HepG2 (cell line): ENCODE measurements at regions not wholly inside any gene's neighbourhood (a gene's known extent, or its start where the extent isn't known, plus 50 kb on each side); places are given as distances from the start of the nearest gene placed in this dataset.
"Not testable (repeated sequence)": the region's sequence is repeated elsewhere in the genome, so short reads cannot be mapped to it uniquely, and the experiment has no call there.

Experiments used
- BCL6 ChIP-seq: IDR thresholded peaks from 2 replicates; pipeline ENCODE4 v1.6.1; 2016; ENCODE audit warnings: missing genetic modification reagents, missing compliant biosample characterization
- CEBPG ChIP-seq: IDR thresholded peaks from 2 replicates; pipeline ENCODE4 v1.6.1; 2016
- FOSL2 ChIP-seq: sonication (generic); formaldehyde crosslinking; IDR thresholded peaks from 2 replicates; pipeline ENCODE4 v1.4.0; 2020; ENCODE audit warnings: missing genetic modification reagents
- GATAD2A ChIP-seq: IDR thresholded peaks from 2 replicates; pipeline ENCODE4 v1.6.1; 2016
- HDAC2 ChIP-seq: sonication (generic); formaldehyde crosslinking; IDR thresholded peaks from 2 replicates; pipeline ENCODE4 v1.4.0; 2020; ENCODE audit warnings: missing genetic modification reagents
- HNF4A ChIP-seq: sonication (generic); formaldehyde crosslinking; IDR thresholded peaks from 2 replicates; pipeline ENCODE4 v1.4.0; 2020; ENCODE audit warnings: missing genetic modification reagents
- KDM6A ChIP-seq: IDR thresholded peaks from 2 replicates; pipeline ENCODE4 v1.6.1; 2016; ENCODE audit warnings: low read depth
- PHF21A ChIP-seq: sonication (generic); formaldehyde crosslinking; IDR thresholded peaks from 2 replicates; pipeline ENCODE4 v1.5.0; 2020; ENCODE audit warnings: mild to moderate bottlenecking, missing genetic modification reagents
- PITX1 ChIP-seq: sonication (generic); formaldehyde crosslinking; IDR thresholded peaks from 2 replicates; pipeline ENCODE4 v1.5.1; 2020; ENCODE audit warnings: mild to moderate bottlenecking, missing genetic modification reagents
- RARA ChIP-seq: IDR thresholded peaks from 2 replicates; pipeline ENCODE4 v1.6.1; 2016; ENCODE audit warnings: missing genetic modification reagents, missing compliant biosample characterization
- SAP130 ChIP-seq: IDR thresholded peaks from 2 replicates; pipeline ENCODE4 v1.6.1; 2016; ENCODE audit warnings: low read depth
- SOX5 ChIP-seq: IDR thresholded peaks from 2 replicates; pipeline ENCODE4 v1.6.1; 2016; ENCODE audit warnings: borderline replicate concordance
- SOX6 ChIP-seq, 2 experiments: fragments of 450-650 bp in 1 of 2; sonication (generic) in 1 of 2; formaldehyde crosslinking in 1 of 2; IDR thresholded peaks; 2 replicates each; pipeline versions ENCODE4 v1.4.0 to v1.6.1; 2017 to 2020; ENCODE audit warnings: antibody characterized with exemption in 1 of 2, mild to moderate bottlenecking in 1 of 2, missing genetic modification reagents in 1 of 2
- TCF7 ChIP-seq: sonication (generic); IDR thresholded peaks from 2 replicates; pipeline ENCODE4 v1.6.1; 2016; ENCODE audit warnings: antibody characterized with exemption, low read depth
- ZNF644 ChIP-seq: IDR thresholded peaks from 2 replicates; pipeline ENCODE4 v1.6.1; 2016; ENCODE audit warnings: low read depth
- TF ChIP-seq, protein P1 (sequence below): sonication (generic); formaldehyde crosslinking; conservative IDR thresholded peaks from 2 replicates; pipeline ENCODE4 v1.4.0; 2020; ENCODE audit warnings: mild to moderate bottlenecking, missing genetic modification reagents, moderate library complexity
- TF ChIP-seq, protein P2 (sequence below): sonication (generic); IDR thresholded peaks from 2 replicates; pipeline ENCODE4 v1.6.1; 2016; ENCODE audit warnings: low read depth, borderline replicate concordance
- TF ChIP-seq, protein P3 (sequence below): IDR thresholded peaks from 2 replicates; pipeline ENCODE4 v1.4.0; 2020; ENCODE audit warnings: mild to moderate bottlenecking, missing genetic modification reagents
- TF ChIP-seq, protein P4 (sequence below): IDR thresholded peaks from 2 replicates; pipeline ENCODE4 v1.6.1; 2016; ENCODE audit warnings: missing genetic modification reagents, missing compliant biosample characterization

DNA sequence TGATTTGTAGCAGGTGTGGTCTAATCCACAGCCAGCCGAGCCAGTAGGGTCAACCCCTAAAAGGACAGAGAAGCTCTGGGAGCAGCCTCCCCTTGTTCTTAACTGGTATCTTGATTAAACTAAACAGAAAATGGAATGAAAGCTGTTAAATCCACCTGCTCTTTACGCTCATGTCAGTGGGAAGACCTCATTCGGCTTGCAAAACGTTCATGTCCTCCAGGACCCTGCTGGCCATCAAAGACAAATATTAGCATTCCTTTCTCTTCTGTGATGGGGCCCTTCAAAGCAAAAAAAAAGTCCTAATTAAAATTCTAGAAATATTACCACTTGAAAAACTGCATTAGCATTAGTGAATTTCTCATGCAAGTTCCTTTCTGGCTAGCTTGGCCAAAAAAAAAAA lies 355.0 kb downstream of the ANAPC1 start (continued):
- TF ChIP-seq, protein P1, sequence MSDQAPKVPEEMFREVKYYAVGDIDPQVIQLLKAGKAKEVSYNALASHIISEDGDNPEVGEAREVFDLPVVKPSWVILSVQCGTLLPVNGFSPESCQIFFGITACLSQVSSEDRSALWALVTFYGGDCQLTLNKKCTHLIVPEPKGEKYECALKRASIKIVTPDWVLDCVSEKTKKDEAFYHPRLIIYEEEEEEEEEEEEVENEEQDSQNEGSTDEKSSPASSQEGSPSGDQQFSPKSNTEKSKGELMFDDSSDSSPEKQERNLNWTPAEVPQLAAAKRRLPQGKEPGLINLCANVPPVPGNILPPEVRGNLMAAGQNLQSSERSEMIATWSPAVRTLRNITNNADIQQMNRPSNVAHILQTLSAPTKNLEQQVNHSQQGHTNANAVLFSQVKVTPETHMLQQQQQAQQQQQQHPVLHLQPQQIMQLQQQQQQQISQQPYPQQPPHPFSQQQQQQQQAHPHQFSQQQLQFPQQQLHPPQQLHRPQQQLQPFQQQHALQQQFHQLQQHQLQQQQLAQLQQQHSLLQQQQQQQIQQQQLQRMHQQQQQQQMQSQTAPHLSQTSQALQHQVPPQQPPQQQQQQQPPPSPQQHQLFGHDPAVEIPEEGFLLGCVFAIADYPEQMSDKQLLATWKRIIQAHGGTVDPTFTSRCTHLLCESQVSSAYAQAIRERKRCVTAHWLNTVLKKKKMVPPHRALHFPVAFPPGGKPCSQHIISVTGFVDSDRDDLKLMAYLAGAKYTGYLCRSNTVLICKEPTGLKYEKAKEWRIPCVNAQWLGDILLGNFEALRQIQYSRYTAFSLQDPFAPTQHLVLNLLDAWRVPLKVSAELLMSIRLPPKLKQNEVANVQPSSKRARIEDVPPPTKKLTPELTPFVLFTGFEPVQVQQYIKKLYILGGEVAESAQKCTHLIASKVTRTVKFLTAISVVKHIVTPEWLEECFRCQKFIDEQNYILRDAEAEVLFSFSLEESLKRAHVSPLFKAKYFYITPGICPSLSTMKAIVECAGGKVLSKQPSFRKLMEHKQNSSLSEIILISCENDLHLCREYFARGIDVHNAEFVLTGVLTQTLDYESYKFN (CRISPR knock-in tag): peak; percentile 54
- TF ChIP-seq PHF21A: 0 out of 2 replicates have a peak, but pooled peaks have one; percentile 19
- TF ChIP-seq, protein P2, sequence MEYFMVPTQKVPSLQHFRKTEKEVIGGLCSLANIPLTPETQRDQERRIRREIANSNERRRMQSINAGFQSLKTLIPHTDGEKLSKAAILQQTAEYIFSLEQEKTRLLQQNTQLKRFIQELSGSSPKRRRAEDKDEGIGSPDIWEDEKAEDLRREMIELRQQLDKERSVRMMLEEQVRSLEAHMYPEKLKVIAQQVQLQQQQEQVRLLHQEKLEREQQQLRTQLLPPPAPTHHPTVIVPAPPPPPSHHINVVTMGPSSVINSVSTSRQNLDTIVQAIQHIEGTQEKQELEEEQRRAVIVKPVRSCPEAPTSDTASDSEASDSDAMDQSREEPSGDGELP: 0 out of 2 replicates have a peak, but pooled peaks have one; percentile 13
- TF ChIP-seq SAP130 (CRISPR knock-in tag): peak; percentile 70
- peak; percentile 45; the same call in 1 of the 2 replicates for TF ChIP-seq HNF4A (CRISPR knock-in tag)
- TF ChIP-seq BCL6: peak; percentile 41
- TF ChIP-seq PITX1 (CRISPR knock-in tag): 0 out of 2 replicates have a peak, but pooled peaks have one; percentile 22
- TF ChIP-seq, protein P3, sequence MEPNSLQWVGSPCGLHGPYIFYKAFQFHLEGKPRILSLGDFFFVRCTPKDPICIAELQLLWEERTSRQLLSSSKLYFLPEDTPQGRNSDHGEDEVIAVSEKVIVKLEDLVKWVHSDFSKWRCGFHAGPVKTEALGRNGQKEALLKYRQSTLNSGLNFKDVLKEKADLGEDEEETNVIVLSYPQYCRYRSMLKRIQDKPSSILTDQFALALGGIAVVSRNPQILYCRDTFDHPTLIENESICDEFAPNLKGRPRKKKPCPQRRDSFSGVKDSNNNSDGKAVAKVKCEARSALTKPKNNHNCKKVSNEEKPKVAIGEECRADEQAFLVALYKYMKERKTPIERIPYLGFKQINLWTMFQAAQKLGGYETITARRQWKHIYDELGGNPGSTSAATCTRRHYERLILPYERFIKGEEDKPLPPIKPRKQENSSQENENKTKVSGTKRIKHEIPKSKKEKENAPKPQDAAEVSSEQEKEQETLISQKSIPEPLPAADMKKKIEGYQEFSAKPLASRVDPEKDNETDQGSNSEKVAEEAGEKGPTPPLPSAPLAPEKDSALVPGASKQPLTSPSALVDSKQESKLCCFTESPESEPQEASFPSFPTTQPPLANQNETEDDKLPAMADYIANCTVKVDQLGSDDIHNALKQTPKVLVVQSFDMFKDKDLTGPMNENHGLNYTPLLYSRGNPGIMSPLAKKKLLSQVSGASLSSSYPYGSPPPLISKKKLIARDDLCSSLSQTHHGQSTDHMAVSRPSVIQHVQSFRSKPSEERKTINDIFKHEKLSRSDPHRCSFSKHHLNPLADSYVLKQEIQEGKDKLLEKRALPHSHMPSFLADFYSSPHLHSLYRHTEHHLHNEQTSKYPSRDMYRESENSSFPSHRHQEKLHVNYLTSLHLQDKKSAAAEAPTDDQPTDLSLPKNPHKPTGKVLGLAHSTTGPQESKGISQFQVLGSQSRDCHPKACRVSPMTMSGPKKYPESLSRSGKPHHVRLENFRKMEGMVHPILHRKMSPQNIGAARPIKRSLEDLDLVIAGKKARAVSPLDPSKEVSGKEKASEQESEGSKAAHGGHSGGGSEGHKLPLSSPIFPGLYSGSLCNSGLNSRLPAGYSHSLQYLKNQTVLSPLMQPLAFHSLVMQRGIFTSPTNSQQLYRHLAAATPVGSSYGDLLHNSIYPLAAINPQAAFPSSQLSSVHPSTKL (CRISPR knock-in tag): peak; percentile 69
- peak; percentile 68 for TF ChIP-seq TCF7
- TF ChIP-seq SOX6 (IDR thresholded peaks at IDR 0.05): not testable (repeated sequence)
- peak; percentile 42; the same call in 1 of the 2 replicates for TF ChIP-seq SOX6 (CRISPR knock-in tag; IDR thresholded peaks at IDR 0.05)
- peak; percentile 73 for TF ChIP-seq GATAD2A (CRISPR knock-in tag)
- TF ChIP-seq FOSL2 (CRISPR knock-in tag): peak; percentile 49; the same call in 1 of the 2 replicates
- peak; percentile 33; the same call in 1 of the 2 replicates for TF ChIP-seq RARA (CRISPR knock-in tag)
- TF ChIP-seq HDAC2 (CRISPR knock-in tag): peak; percentile 71
- TF ChIP-seq CEBPG (CRISPR knock-in tag): peak; percentile 54
- TF ChIP-seq SOX5 (CRISPR knock-in tag): peak; percentile 50; the same call in 1 of the 2 replicates
- TF ChIP-seq KDM6A: peak; percentile 41; the same call in 1 of the 2 replicates
- TF ChIP-seq, protein P4, sequence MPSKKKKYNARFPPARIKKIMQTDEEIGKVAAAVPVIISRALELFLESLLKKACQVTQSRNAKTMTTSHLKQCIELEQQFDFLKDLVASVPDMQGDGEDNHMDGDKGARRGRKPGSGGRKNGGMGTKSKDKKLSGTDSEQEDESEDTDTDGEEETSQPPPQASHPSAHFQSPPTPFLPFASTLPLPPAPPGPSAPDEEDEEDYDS (CRISPR knock-in tag): peak; percentile 16; the same call in 1 of the 2 replicates
- peak; percentile 64 for TF ChIP-seq ZNF644
